NCI-H345 (cell line): ENCODE measurements at regions not wholly inside any gene's neighbourhood (a gene's known extent, or its start where the extent isn't known, plus 50 kb on each side); places are given as distances from the start of the nearest gene placed in this dataset.
A peak's percentile ranks its signal among the peaks of the same experiment; 100 is the strongest.

Experiments used
- DNase-seq: peaks from one replicate; lab custom pipeline; 2025; lab: John Stamatoyannopoulos, UW

DNA sequence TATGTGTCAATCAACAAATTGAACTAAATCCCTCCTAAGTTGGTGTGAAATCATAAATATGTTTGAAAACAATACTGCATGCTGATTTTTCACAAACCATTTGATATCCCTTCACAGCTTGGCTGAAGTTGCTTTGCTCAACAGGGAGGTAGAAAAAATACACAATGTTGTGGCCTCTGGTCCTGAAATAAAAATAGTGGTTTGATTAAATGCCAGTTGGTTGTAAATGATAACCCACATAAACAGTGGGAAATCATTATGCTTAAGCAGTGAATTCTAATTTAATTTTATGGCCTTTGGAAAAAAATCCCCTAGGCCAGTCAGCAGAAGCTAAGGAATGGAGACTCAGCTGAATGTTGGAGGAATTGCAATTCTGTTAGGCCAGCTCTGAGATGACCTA lies 359.4 kb upstream of the CWC22 start:
- DNase-seq: no peak

DNA sequence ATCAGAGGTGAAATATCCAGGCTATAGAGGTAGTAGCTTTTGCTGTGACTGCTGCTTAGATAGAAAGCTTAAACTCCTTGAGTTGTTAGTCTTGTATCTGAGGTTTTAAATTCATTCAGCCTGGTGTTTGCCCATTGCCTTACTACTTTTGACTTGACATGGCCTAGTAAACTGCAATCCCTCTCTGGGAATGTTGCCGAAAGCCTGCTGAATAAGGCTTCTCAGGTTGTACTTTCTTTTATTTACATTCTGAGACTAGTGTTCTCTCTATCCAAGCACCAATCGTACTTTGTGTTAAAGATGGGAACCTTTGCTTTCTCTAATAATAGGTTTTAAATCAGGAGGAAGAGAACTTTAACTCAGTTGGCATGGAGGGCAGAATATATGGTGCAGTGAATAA lies 357.6 kb upstream of the CWC22 start:
- DNase-seq: no peak

DNA sequence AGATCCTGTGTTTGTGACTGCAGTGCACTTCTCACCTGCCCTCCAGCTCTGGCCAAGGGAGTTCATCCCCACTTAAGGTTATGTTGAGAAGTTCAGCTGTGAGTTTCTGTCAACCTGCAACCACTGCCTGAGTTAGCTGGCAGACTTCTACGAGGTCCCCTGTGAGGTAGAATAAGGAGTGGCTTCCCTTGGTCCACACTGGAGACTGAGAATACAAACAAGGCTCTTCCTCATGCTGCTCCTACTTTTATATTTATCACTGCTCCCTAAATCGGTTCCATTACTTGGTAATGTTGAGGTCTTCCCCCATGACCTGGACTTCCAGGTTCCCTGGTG lies 353.2 kb upstream of the CWC22 start:
- no peak for DNase-seq

DNA sequence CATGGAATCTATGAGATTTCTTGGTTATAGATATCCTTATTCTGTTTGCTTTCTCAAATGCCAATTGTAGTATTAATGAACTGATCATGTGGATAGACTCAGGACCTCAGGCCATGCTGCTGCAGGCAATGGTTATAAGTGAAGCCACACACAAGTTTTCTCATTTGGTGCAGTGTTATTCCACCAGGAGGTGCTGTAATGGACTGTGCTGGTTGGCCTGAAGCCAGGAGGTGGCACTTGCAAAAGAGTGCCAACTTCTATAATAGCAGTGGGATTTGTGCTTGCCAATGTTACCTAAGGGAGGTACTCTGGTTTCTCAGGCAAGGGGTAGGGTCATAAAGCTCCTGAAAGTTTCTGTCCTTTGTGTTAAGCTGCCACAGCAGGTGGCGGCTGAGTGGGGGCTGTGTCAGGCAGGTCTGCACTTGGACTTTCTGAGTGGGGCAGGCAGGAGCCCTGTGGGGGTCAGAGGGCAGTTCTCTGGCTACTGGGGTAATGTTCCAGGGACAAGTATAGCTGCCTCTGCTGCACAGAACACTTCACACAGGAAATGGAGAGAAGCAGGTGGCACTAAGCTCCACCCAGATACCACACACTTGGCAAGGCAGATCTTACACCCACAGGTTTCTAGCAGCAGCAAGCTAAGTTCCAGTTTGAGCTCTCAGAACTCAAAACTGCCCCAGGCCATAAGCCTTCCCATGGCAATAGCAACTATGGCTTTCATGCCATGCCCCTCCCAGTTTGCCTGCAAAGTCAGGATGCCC lies 352.6 kb upstream of the CWC22 start:
- DNase-seq: no peak

DNA sequence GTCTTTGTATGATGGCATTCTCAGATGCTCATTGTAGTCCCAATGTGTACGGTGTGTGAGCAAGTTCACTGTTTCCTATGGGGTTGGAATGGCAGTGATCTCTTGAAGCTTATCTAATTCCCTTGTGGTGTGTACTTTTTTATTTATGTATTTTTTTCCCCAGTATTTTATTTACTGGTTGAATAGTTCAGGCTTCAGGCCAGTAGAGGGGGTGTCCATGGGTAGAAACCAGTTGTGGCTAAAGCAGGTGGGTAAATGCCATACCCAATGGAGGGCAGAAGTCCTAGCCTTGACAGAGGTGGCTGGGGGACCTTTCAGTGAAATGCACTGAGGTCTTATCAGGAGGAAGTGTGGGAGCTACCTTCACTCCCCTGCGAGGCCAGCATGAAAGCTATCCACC lies 351.4 kb upstream of the CWC22 start:
- DNase-seq: no peak

DNA sequence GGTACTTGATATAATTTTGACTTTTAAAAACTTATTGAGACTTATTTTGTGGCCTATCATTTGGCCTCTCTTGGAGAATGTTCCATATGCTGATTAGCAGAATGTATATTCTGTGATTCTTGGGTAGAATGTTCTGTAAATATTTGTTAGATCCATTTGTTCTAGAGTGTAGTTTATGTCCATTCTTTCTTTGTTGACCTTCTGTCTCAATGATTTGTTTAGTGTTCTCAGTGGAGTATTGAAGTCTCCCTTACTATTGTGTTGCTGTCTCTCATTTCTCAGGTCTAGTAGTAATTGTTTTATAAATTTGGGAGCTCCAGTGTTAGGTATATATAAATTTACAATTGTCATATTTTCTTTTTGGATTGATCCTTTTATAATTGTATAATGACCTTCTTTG lies 349.6 kb upstream of the CWC22 start:
- peak; percentile 11 for DNase-seq

DNA sequence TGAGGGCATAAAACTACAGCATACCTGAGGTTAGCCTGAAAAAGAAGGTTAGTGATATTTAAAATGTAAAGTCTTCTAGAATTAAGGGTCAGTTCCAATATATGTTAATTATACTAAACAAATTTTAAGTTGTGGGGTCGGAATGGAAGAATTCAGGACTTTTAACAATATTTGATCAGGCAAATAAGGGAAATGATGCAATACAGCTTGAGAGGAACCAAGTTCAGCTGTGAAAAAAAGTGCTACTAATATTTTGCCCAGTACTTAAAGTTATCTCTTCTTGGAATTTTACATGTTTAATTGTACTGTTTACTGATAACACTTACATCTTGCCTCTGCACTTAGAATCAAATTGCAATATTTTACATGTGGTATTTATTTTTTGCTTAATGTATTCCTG lies 345.5 kb upstream of the CWC22 start:
- DNase-seq: no peak

DNA sequence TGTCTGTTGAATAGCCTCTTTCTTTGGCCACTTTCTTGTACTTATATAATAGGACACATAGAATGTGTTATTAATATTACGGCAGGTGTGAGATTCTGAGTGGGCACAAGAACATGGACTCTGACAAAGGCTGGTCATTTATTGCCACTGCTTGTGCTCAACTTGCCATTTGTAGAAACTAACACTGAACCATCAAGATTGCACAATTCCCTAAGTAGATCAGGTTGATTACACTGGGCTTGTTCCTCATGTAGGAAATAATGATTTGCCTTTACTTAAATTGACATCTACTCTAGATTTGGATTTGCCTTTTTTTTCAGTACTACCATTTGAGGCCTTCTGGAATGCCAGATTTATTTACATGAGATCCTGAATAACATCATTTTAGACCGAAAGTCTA lies 342.7 kb upstream of the CWC22 start:
- no peak for DNase-seq

DNA sequence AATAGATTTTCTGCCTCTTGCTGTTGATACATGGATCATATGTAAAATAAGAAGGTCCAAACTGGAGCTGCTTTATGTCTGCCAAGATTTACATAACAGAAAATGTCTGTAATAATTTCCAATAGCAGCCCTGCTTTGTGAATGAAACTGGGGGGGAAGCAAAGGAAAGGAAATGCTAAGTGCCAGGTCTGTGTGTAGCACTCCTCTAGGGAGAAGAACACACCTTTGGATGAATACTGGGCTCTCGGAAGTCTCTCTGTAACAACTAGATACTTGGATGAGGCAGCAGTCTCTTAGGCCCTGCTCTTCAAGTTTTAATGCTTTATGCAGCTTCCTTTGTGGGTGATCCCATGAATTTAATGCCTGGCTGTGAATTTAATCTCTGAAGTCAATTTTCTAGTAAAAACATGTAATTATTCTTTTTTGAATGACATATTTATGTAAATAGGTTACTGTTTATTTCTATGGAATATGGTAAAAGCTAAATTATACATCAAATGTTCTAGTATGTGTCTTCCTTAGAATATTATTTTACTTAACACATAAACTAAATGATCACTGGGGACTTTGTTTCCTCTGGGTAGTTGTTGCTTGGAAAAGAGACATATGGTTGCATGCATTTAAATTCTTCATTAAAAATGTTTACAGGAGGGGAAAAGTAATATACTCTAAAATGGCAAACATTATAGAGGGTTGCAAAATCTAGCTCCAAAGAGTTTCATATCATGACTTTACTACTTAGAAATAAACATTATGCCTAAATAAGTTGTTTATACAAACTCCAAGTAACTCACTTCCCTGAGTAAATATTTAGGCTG lies 336.6 kb upstream of the CWC22 start:
- DNase-seq: no peak

DNA sequence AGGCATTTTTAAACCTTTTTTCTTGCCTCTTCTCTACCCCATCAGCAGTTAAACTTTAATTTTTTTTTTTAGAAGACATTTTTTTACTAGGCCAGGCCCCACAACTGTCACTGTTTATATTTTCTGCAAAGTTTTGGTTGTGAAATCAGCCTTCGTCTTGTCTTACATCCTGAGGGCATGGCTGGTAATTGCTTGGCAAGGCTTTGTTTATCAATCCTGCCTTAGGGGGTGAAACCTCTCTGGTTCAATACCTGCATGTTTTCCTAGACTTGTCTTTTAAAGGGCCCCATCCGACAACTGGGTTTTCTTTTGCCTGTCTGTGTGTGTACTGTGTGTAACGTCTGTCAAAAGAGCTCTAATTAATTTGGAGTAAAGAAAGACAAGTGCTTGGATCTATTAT lies 330.0 kb upstream of the CWC22 start:
- no peak for DNase-seq

DNA sequence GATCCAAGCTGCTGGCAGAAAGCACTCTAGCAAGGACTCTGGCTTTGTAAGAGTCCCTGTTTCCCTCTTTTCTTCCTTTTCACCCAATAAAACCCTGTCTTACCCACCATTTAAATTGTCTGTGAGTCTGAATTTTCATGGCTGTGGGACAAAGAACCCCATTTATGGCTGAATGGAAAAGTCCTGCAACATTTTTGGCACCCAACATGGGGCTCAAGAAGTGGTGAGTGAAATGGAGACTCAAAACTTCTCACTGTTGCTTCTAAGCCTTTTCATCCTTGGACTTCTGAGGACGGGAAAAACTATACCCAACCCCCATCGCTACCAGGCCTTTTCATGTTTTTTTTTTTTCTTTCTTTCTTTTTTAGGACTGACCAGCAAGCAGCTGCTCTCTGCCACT lies 329.5 kb upstream of the CWC22 start:
- DNase-seq: no peak

DNA sequence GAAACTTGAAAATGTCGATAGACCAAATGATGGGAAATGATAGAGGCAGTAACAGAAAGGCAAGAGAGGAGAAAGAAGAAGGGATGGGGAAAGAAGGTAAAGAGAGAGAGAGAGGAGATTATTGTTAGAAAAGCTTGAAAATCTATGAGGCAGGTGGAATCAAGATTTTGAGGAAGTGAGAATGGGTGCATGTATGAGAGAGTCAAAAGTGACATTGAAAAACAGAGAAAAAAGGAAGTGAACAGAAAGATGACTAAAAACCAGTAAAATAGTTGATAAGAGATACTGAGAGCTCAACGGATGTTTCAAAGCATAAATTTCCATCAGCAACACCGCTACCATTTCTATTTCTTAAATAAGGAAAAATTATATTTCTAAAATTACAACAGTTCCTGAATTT lies 327.4 kb upstream of the CWC22 start:
- DNase-seq: no peak

DNA sequence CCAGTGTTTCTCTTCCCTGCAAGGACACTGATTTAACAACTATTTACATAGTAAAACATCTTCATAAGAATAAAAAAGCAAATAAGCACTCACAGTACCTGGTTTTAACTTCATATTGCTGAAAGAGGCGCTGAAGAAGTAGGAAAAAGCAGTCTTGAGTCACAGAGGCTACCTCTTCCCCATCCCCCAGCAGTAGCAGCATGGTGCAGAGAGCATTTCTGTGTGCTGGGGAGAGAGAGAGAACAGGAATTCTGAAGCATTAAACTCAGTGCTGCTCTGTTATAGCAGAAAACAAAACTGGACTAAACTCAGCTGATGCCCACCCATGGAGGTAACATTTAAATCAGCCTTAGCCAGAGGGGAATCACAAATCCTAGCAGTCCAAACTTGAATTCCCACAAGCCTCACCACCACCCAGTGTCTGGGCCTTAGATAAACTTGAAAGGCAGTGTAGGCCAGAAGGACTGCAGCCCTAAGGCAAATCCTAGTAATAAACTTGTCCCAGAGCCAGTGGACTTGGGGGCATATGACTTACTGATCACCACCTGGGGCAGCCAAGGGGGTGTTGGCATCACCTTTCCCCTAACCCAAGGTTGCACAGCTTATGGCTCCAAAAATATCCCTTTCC lies 321.8 kb upstream of the CWC22 start:
- DNase-seq: no peak

DNA sequence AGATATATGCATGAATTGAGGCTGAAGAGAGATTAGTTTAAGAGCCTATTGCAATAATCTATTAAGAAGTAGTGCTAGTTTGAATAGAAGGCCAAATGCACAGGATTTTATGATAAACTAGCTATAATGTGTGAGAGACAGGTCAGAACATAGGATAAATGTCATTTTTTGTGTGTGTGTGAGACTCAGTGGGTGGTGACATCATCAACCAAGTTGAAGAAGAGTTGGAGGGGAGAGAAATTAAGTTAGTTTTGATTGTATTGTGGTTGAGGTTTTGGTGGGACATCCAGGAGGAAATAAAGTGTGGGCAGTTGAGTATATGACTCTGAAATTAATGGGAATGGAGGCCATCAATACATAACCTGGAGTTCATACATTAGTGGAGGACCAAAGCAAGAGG lies 320.1 kb upstream of the CWC22 start:
- DNase-seq: no peak

DNA sequence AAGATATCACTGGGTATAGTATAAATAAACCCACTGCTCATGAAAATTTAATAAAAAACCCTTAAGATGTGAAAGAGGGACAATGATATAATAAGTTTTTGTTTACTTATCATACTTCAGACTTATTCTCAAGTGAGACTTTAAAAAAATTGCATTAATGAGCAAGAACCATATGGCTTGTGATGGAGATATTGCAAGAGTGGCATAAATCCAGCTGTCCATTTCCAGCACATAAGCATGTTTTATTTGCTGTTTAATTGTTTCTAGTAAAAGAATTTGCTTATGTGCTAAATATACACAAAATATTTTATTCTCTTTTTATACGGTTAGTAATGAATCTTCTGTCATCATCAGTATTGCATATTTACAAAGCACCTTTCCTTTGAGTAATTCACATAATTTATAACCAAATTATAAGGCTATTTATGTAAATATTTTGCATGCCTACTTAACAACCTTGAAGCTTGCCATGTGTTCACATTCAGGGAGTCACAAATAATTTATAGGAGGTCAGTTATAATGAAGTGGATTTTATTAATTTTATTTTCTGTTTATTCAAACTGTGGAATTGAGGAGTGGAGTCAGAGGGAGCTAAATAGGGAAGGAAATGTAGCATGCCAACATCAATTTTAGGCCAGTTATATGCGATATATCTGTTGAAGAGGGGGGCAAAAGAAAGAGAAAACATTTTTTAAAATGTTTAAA lies 318.5 kb upstream of the CWC22 start:
- DNase-seq: no peak

DNA sequence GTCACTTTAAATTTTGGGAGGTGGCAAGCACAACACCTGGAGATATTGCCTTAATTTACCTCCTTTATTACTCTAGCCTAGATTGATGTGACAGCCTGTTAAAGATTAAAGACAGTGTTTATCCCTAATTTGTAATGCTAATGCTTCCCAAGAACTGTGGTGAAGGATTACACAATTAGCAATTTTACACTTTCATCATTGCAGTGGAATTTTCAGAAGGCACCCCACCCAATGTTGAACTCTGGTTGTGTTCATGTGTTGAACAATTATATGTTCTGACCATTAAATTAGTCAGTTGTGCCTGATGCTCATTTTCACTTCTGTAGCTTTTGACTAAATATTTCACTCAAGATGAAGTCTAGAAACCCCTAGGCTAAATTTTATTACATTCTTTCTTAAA lies 317.1 kb upstream of the CWC22 start:
- DNase-seq: no peak

DNA sequence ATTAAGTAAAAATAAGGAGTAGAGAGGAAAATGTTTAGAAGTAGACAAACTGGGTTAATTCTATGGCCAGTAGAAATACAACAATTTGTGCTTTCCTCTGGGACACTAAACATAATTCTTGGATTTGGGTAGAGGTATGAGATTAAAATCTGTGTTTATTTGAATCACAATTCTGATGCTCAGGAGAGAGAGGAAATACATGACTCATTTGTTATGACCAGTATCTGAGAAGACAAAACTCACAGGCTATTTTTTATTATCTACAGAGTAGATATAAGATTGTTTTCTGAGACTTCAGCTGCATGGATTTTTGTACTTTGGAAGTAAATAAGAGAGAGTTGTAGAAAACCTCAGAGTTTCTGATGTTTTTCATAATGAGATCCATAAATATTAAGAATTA lies 315.7 kb upstream of the CWC22 start:
- DNase-seq: no peak

DNA sequence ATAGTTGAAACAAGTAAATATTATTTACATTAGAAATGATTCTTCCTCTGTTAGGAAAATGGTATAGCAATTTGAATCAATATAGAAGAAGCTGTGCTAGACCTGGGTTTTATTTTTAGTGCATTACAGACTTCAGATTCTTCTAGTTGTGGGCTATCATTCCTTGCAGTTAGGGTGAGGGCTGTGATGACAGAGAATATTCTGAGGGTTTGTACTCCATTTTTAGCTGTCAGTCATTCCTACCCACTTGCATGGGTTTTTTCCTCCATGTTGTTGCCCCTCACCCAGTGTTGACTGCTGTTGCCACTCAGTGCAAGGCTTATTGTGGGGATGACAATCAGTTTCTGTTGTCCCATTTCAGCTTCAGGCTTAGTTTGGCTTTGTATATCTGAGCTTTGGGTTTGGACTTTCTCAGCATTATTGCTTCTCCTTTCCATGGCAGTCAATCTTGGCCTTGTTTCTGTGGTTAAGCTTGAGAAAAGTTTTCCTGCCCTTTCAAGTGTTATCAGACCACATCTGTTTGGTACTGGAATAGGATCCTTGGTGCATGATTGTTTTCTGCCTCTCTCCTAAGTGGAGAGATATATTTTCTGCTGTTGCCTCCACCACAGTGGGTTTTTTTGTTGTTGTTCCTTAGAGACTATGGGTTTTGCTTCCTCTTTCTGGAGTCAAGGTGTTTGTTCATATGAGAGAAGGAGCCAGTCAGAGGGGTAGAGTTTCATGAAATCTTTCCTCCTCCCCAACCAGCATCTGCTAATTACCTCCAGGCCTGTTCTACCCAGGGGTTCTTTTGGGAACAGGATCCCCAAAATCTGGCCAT lies 312.7 kb upstream of the CWC22 start:
- no peak for DNase-seq

DNA sequence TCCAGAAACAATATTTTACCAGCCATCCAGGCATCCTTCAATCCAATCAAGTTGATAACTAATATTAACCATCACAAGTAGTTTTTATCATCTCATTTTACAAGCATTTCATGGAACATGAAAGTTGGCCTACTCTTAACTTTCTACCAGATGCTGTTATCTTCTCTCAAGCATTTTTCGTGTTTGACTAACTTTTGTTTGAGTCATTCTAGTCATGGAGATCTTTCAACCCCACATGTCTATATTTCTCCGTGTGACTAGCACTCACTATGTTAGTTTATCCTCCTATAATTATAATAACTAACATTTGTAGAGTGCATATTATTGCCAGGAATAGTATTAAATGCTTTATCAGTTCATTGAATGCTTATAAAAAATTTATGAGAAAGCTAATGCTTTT lies 307.0 kb upstream of the CWC22 start:
- DNase-seq: no peak

DNA sequence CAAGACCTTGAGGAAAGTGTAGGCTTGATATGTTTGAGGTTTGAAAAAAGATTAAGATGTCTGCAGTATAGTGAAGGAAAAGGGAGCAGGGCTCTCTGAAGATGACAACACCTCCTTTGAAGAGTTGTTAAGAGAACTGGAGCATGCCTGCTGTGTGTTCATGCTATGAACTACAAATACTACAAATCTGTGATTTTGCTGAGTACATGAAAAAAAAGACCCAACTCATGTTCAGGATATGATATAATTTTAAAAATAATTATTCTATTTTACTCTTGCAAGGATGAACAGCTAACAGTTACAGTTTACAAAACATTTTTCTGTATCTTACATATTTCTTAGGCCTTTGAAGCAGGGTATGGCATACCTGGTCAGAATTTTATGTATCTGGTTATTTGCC lies 305.4 kb upstream of the CWC22 start:
- DNase-seq: no peak

DNA sequence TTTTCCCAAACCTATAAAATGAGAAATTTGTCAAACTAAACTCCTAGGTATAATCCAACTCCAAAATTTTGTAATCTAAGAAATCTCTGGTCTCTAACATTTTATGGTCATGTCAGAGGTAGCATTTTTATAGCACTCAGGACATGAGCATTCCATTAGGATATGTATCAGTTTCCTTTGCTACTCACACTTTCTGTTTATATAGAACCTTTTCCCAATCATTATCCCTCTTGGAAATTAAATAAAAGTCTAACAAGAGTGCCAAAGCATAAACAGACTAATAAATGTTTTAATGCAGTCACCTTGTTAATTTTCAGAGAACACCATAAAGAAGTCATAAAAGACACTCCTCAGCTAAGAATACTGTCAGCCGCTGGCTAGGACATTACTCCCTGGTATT lies 300.0 kb upstream of the CWC22 start:
- DNase-seq: no peak

DNA sequence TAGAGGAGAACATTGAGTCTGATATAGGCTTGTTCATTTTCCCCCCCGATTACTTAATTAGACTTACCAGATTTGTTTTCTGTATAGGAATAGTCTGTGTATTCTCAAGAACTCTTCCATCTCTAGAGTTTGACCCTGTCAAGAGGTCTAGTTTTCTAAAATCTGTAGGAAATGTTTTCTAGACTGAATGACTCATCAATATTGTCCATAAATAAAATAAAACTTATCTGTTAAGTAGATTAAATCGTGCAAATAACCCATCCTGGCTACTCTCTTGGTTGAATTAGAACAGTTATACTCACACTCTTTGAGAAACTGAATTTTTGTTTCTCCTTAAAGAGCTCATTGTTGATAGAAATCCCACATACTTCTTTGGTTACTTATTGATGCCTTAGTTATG lies 299.2 kb upstream of the CWC22 start:
- DNase-seq: no peak
